ENCODE measurements at regions not wholly inside any gene's neighbourhood (a gene's known extent, or its start where the extent isn't known, plus 50 kb on each side); places are given as distances from the start of the nearest gene placed in this dataset.

DNA sequence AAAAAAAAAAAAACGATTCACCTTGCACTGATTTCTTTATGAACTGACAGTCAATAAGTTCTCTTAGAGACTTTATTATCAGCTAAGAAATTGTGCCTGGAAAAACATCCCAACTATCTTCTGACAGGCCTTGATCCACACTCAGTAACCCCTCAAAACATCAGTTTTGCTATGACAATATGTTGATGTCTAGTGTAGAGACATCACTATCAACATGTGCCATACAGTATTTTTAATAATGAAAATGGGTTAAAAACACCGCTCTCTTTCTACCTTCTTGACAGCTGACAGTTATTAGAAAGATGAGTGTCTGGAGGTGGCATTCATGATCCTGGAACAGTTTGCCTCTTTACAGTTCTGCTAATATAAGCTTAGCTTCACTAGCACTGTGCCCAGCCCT lies 175.8 kb upstream of the TMEM229A start:
- H3K9me3 ChIP-seq (ENCODE audit: control insufficient read depth, insufficient read depth, low read length): no peaks in the 10 kb centered on the region
- no CpG with 5 or more reads among the region's 2 CpGs for WGBS (ENCODE audit: insufficient coverage, insufficient read length)
- no peaks in the 10 kb centered on the region for H3K4me1 ChIP-seq (ENCODE audit: control insufficient read depth, insufficient read depth, low read length)
- no peaks in the 10 kb centered on the region for H3K27me3 ChIP-seq (ENCODE audit: control insufficient read depth, insufficient read depth, low read length)
- H3K27ac ChIP-seq (ENCODE audit: low read length): no peak overlapping the region
- DNase-seq (ENCODE audit: low read depth, low spot score): no peak
- no peaks in the 10 kb centered on the region for H3K36me3 ChIP-seq (ENCODE audit: control insufficient read depth, insufficient read depth, low read length)
- H3K4me3 ChIP-seq (ENCODE audit: low read length): no peak overlapping the region

DNA sequence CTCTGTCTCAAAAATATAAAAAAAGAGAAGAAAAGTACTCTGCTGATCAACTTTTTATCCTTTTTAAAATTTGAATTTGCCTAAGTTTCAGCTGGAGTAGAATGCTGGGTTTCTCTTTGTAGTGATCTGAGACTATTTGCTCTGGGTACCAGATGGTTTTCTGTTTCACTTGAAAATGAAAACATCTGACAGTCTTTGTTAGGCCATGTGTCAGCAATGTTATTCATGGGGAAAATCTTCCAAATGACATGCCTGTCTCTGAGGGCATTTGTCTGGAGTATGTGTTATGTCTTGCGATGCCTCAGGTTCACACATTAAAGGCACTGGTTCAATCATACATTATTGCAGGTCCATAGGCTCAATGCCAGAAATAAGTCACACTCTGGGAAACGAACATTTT lies 175.3 kb upstream of the TMEM229A start:
- no peaks in the 10 kb centered on the region for H3K9me3 ChIP-seq (ENCODE audit: control insufficient read depth, insufficient read depth, low read length)
- no CpG with 5 or more reads among the region's 2 CpGs for WGBS (ENCODE audit: insufficient coverage, insufficient read length)
- no peak overlapping the region for H3K4me3 ChIP-seq (ENCODE audit: low read length)
- no peaks in the 10 kb centered on the region for H3K27me3 ChIP-seq (ENCODE audit: control insufficient read depth, insufficient read depth, low read length)
- no peaks in the 10 kb centered on the region for H3K4me1 ChIP-seq (ENCODE audit: control insufficient read depth, insufficient read depth, low read length)
- H3K36me3 ChIP-seq (ENCODE audit: control insufficient read depth, insufficient read depth, low read length): no peaks in the 10 kb centered on the region
- DNase-seq (ENCODE audit: low read depth, low spot score): no peak
- H3K27ac ChIP-seq (ENCODE audit: low read length): no peak overlapping the region

DNA sequence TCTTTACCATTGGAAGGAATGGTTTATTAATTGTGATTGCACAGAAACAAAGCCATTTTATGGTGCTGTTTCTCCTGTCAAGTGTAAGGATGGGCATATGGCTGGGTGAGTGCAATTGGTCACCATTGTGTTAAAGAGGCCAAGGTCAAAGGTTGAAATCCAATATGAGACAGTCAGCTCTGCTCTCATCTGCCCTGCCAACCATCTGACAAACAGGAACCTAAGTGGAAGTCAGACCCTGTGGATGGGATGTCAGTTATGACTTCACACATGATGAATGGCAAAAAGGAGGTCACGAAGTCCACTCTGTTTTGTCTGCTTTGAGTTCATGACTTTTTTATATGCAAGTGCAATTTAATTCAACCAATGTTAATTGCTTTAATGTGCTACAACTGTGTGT lies 172.7 kb upstream of the TMEM229A start:
- Histone ChIP-seq H3K27me3 (ENCODE audit: control insufficient read depth, insufficient read depth, low read length) (no peaks in the 10 kb centered on the region), H3K4me3 (ENCODE audit: low read length) (no peak overlapping the region), H3K4me1 (ENCODE audit: control insufficient read depth, insufficient read depth, low read length) (no peaks in the 10 kb centered on the region), H3K36me3 (ENCODE audit: control insufficient read depth, insufficient read depth, low read length) (no peaks in the 10 kb centered on the region), H3K9me3 (ENCODE audit: control insufficient read depth, insufficient read depth, low read length) (no peaks in the 10 kb centered on the region), H3K27ac (ENCODE audit: low read length) (no peak overlapping the region)
- no peak for DNase-seq (ENCODE audit: low read depth, low spot score)
- no CpG with 5 or more reads among the region's 1 CpG for WGBS (ENCODE audit: insufficient coverage, insufficient read length)

DNA sequence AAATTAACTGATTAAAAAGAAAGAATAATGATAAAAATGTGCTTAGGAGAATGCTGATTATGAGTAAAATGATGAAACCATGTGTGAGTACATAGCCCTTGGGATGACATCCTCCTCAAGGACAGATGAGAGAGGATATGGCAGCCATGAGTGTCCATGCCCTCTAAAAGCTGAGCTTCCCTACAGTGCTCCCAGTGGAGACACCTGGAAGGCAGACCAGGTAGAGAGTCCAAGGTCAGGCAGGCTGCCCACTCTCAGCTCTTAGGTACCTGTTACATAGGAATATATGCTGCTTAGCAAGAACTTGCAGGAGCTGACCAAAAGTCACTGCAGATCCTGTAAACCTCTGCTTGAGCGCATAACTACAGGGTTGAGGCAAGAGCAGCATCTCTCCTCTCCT lies 169.7 kb upstream of the TMEM229A start:
- no CpG with 5 or more reads among the region's 1 CpG for WGBS (ENCODE audit: insufficient coverage, insufficient read length)
- Histone ChIP-seq H3K27ac (ENCODE audit: low read length) (no peak overlapping the region), H3K4me3 (ENCODE audit: low read length) (no peak overlapping the region), H3K9me3 (ENCODE audit: control insufficient read depth, insufficient read depth, low read length) (no peaks in the 10 kb centered on the region), H3K27me3 (ENCODE audit: control insufficient read depth, insufficient read depth, low read length) (no peaks in the 10 kb centered on the region), H3K4me1 (ENCODE audit: control insufficient read depth, insufficient read depth, low read length) (no peaks in the 10 kb centered on the region), H3K36me3 (ENCODE audit: control insufficient read depth, insufficient read depth, low read length) (no peaks in the 10 kb centered on the region)
- no peak for DNase-seq (ENCODE audit: low read depth, low spot score)

DNA sequence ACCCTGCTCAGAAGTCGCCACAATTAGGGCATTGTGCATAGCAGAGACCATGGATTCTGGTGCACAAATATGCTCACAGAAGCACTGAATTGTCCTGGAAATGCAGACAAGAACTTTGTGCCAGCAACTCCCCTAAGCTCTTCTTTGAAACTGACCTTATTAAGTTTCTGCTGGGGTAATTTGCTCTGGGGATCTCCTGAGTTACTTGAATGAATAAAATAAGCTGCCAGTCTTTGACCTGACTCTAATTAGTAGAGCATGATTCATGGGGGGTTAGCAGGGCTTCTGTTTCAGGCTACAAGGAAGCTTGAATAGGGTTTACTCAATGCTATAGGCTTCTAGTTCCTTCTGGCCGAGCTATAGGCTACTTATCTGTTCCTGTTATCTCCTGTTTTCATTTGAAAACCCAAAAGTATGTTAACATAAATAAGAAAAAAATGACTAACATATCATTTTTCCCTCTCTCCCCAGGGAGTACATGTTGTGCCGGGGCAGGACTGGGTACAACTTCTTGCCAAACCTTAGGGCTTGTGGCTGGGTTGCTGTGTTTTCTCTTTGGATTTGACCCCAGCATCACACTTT lies 169.0 kb upstream of the TMEM229A start:
- H3K4me1 ChIP-seq (ENCODE audit: control insufficient read depth, insufficient read depth, low read length): no peaks in the 10 kb centered on the region
- no peak for DNase-seq (ENCODE audit: low read depth, low spot score)
- H3K36me3 ChIP-seq (ENCODE audit: control insufficient read depth, insufficient read depth, low read length): no peaks in the 10 kb centered on the region
- no peaks in the 10 kb centered on the region for H3K27me3 ChIP-seq (ENCODE audit: control insufficient read depth, insufficient read depth, low read length)
- H3K4me3 ChIP-seq (ENCODE audit: low read length): no peak overlapping the region
- no peak overlapping the region for H3K27ac ChIP-seq (ENCODE audit: low read length)
- no peaks in the 10 kb centered on the region for H3K9me3 ChIP-seq (ENCODE audit: control insufficient read depth, insufficient read depth, low read length)
- WGBS (ENCODE audit: insufficient coverage, insufficient read length): no CpG with 5 or more reads among the region's 3 CpGs

DNA sequence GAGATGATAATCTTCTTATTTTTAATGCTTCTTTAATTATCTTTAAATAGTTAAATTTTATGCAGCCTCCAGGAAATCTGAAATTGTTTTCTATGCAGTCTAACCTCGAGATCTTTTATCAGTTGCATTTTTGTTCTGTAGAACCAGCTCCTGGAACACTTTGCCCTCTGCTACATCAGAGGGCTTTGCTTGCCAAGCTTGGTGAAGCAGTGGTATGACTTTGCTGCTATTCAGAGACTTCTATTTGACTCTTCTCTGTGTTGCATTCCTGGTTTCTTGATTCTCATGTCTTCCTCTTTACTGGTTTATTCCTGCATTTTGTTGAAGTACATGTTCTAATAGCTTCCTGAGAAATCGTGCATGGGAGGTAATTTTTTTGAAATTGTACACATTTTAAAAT lies 163.7 kb upstream of the TMEM229A start:
- no peak for DNase-seq (ENCODE audit: low read depth, low spot score)
- H3K27ac ChIP-seq (ENCODE audit: low read length): no peak overlapping the region
- no peaks in the 10 kb centered on the region for H3K9me3 ChIP-seq (ENCODE audit: control insufficient read depth, insufficient read depth, low read length)
- H3K4me3 ChIP-seq (ENCODE audit: low read length): no peak overlapping the region
- H3K36me3 ChIP-seq (ENCODE audit: control insufficient read depth, insufficient read depth, low read length): no peaks in the 10 kb centered on the region
- H3K4me1 ChIP-seq (ENCODE audit: control insufficient read depth, insufficient read depth, low read length): no peaks in the 10 kb centered on the region
- no CpG with 5 or more reads among the region's 2 CpGs for WGBS (ENCODE audit: insufficient coverage, insufficient read length)
- no peaks in the 10 kb centered on the region for H3K27me3 ChIP-seq (ENCODE audit: control insufficient read depth, insufficient read depth, low read length)

DNA sequence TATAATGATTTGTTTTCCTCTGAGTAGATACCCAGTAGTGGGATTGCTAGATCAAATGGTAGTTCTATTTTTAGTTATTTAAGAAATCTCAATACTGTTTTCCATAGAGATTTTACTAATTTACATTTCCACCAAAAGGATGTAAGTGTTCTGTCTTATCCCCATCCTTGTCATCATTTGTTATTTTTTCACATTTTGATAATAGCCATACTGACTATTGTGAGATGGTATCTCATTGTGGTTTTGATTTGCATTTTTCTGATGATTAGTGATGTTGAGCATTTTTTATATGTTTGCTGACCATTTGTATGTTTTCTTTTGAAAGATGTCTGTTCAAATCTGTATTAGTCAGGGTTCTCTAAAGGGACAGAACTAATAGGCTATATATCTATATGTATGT lies 160.0 kb upstream of the TMEM229A start:
- Histone ChIP-seq H3K27ac (ENCODE audit: low read length) (no peak overlapping the region), H3K27me3 (ENCODE audit: control insufficient read depth, insufficient read depth, low read length) (no peaks in the 10 kb centered on the region), H3K4me3 (ENCODE audit: low read length) (no peak overlapping the region), H3K36me3 (ENCODE audit: control insufficient read depth, insufficient read depth, low read length) (no peaks in the 10 kb centered on the region), H3K4me1 (ENCODE audit: control insufficient read depth, insufficient read depth, low read length) (no peaks in the 10 kb centered on the region; the same call in 1 of the 2 replicates), H3K9me3 (ENCODE audit: control insufficient read depth, insufficient read depth, low read length) (no peaks in the 10 kb centered on the region)
- no peak for DNase-seq (ENCODE audit: low read depth, low spot score)

DNA sequence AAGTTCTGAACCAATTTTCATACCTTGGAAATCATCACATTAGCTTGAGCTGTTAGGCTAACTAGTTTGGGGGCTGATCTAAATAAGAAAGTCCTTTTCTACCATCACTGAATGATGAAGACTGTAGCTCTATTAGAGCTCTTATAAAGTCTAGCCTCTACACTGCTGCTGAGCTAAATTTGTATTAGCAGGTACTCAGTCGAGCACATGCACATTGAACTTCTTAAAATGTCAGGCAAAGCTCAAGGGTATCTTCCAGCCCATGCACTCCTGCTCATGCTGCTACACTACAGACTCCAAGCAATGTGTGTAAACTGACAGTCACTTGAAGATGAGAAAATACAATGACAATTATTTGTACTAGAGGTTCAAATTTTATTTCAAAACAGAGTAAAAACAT lies 158.8 kb upstream of the TMEM229A start:
- WGBS (ENCODE audit: insufficient coverage, insufficient read length): no CpG with 5 or more reads among the region's 1 CpG
- DNase-seq (ENCODE audit: low read depth, low spot score): no peak

DNA sequence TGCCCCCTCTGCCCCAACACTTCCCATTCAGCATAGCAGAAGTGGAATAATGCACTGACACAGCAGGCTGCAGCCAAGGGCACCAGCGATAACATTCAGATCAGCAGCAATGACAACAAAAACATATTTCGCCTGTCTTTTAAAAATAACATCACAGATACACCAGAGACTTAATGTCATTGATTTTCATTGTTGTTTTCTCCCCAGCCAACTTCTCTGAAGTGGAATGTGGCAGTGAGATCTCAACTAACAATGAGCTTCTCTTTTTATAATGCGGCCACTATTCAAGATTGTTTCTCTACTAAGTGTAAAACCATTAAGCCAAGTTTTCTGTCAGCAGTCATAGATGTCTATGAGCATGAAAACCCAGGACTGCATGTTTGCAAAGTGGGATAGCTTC lies 158.2 kb upstream of the TMEM229A start:
- Histone ChIP-seq H3K27me3 (ENCODE audit: control insufficient read depth, insufficient read depth, low read length) (no peaks in the 10 kb centered on the region), H3K4me1 (ENCODE audit: control insufficient read depth, insufficient read depth, low read length) (no peaks in the 10 kb centered on the region; the same call in 1 of the 2 replicates), H3K4me3 (ENCODE audit: low read length) (no peak overlapping the region), H3K27ac (ENCODE audit: low read length) (no peak overlapping the region), H3K36me3 (ENCODE audit: control insufficient read depth, insufficient read depth, low read length) (no peaks in the 10 kb centered on the region), H3K9me3 (ENCODE audit: control insufficient read depth, insufficient read depth, low read length) (no peaks in the 10 kb centered on the region)
- DNase-seq (ENCODE audit: low read depth, low spot score): no peak
- WGBS (ENCODE audit: insufficient coverage, insufficient read length): no CpG with 5 or more reads among the region's 3 CpGs

More for the DNA sequence above, 158.8 kb upstream of the TMEM229A start:
- H3K9me3 ChIP-seq (ENCODE audit: control insufficient read depth, insufficient read depth, low read length): no peaks in the 10 kb centered on the region
- H3K4me1 ChIP-seq (ENCODE audit: control insufficient read depth, insufficient read depth, low read length): no peaks in the 10 kb centered on the region; the same call in 1 of the 2 replicates
- no peak overlapping the region for H3K4me3 ChIP-seq (ENCODE audit: low read length)
- no peaks in the 10 kb centered on the region for H3K36me3 ChIP-seq (ENCODE audit: control insufficient read depth, insufficient read depth, low read length)
- no peak overlapping the region for H3K27ac ChIP-seq (ENCODE audit: low read length)
- no peaks in the 10 kb centered on the region for H3K27me3 ChIP-seq (ENCODE audit: control insufficient read depth, insufficient read depth, low read length)

DNA sequence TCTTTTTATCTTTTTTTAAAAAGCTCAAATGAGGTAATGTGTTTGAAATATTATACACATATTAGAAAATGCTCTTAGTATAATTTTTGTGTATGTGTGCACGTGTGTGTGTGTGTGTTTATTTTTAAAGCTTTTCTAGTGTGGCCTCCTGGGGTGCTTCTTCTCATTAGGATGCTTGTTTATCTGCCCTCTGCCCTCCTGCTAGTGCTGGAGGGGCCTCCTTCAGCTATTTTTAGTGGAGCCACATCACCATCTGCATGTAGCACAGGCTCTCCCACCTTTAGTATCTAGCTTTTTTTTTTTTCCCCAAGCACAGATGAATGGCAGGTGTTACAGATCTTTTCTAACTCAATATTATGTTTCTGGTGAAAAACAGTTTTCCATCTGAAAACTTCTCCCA lies 155.7 kb upstream of the TMEM229A start:
- DNase-seq (ENCODE audit: low read depth, low spot score): no peak
- H3K27ac ChIP-seq (ENCODE audit: low read length): no peak overlapping the region
- no CpG with 5 or more reads among the region's 1 CpG for WGBS (ENCODE audit: insufficient coverage, insufficient read length)

DNA sequence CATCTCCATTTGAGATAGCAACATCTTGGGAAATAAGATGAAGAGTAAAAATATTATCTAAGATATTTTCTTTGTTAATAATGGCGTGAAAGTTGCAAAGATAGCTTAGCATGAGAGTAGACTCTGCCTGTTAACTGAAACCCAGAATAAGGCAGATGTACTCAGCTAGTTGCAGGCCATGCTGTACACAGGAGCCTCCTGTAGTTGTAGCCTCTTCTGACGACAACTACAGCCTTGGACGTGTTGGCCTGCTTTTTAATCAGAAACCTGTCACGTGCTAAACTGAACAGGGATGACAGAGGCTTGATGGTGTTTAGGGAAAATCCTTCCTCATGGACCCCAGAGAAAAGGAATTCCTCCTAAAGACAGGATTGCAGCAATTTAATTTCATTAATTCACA lies 155.1 kb upstream of the TMEM229A start:
- no peaks in the 10 kb centered on the region for H3K27me3 ChIP-seq (ENCODE audit: control insufficient read depth, insufficient read depth, low read length)
- no peak overlapping the region for H3K27ac ChIP-seq (ENCODE audit: low read length)
- no peaks in the 10 kb centered on the region; the same call in 1 of the 2 replicates for H3K4me1 ChIP-seq (ENCODE audit: control insufficient read depth, insufficient read depth, low read length)
- no peaks in the 10 kb centered on the region for H3K36me3 ChIP-seq (ENCODE audit: control insufficient read depth, insufficient read depth, low read length)
- DNase-seq (ENCODE audit: low read depth, low spot score): no peak
- H3K4me3 ChIP-seq (ENCODE audit: low read length): no peak overlapping the region
- no CpG with 5 or more reads among the region's 4 CpGs for WGBS (ENCODE audit: insufficient coverage, insufficient read length)
- H3K9me3 ChIP-seq (ENCODE audit: control insufficient read depth, insufficient read depth, low read length): no peaks in the 10 kb centered on the region

More for the DNA sequence above, 155.7 kb upstream of the TMEM229A start:
- no peak overlapping the region for H3K4me3 ChIP-seq (ENCODE audit: low read length)
- no peaks in the 10 kb centered on the region for H3K9me3 ChIP-seq (ENCODE audit: control insufficient read depth, insufficient read depth, low read length)
- no peaks in the 10 kb centered on the region for H3K36me3 ChIP-seq (ENCODE audit: control insufficient read depth, insufficient read depth, low read length)
- no peaks in the 10 kb centered on the region for H3K27me3 ChIP-seq (ENCODE audit: control insufficient read depth, insufficient read depth, low read length)
- no peaks in the 10 kb centered on the region; the same call in 1 of the 2 replicates for H3K4me1 ChIP-seq (ENCODE audit: control insufficient read depth, insufficient read depth, low read length)
